ENCODE measurements at regions not wholly inside any gene's neighbourhood (a gene's known extent, or its start where the extent isn't known, plus 50 kb on each side); places are given as distances from the start of the nearest gene placed in this dataset.

- TF ChIP-seq GATA2 (IDR thresholded peaks at IDR 0.05; ENCODE audit: low read depth, low read length), result no peak
- TF ChIP-seq GATA3 (IDR thresholded peaks at IDR 0.05; ENCODE audit: low read depth, low read length), result no peak
Measured at GRCh38 chr6:6940031-6941025, 167.4 kb upstream of the RREB1 start.

GRCh38 chr6:6941201-6941600 lies 166.6 kb upstream of the RREB1 start:
- no peak for TF ChIP-seq GATA2 (IDR thresholded peaks at IDR 0.05; ENCODE audit: low read depth, low read length)
- no peak for TF ChIP-seq GATA3 (IDR thresholded peaks at IDR 0.05; ENCODE audit: low read depth, low read length)

GRCh38 chr6:6942091-6942490 lies 165.7 kb upstream of the RREB1 start:
- TF ChIP-seq GATA3 (IDR thresholded peaks at IDR 0.05; ENCODE audit: low read depth, low read length) (no peak), GATA2 (IDR thresholded peaks at IDR 0.05; ENCODE audit: low read depth, low read length) (no peak)

DNA sequence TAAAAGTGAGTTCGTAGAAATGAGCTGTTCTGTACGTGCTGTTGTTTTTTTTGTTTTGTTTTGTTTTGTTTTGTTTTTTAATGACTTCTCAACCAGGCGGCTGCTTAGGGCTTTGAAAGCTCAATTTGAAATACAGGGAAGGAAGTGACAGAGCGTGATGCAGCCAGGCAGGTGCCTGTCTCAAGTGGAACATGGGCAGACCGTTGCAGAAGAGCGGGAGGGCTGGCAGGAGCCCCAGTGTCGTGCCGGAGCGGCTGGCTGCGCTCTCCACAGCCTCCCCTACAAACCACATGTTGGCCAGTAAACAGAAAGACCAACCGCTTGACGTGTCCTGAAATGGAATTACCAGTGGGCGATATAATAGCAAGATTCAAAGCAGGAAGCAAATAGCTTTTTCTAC lies 164.9 kb upstream of the RREB1 start:
- no peak for TF ChIP-seq GATA3 (IDR thresholded peaks at IDR 0.05; ENCODE audit: low read depth, low read length)
- no peak for TF ChIP-seq GATA2 (IDR thresholded peaks at IDR 0.05; ENCODE audit: low read depth, low read length)

DNA sequence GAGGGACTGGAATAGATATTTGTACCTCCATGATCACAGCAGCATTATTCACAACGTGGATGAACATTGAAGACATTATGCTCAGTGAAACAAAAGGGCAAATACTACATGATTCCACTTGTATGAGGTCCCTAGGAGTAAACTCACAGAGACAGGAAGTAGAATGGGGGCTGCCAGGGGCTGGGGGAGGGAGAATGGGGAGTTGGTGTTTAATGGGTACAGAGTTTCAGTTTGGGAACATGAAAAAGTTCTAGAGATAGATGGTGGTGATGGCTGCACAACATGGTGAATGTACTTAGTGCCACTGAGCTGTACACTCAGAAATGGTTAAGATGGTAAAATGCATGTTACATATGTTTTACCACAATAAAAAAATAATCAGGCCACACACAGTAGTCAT lies 164.3 kb upstream of the RREB1 start:
- TF ChIP-seq GATA2 (IDR thresholded peaks at IDR 0.05; ENCODE audit: low read depth, low read length), result no peak
- no peak for TF ChIP-seq GATA3 (IDR thresholded peaks at IDR 0.05; ENCODE audit: low read depth, low read length)

DNA sequence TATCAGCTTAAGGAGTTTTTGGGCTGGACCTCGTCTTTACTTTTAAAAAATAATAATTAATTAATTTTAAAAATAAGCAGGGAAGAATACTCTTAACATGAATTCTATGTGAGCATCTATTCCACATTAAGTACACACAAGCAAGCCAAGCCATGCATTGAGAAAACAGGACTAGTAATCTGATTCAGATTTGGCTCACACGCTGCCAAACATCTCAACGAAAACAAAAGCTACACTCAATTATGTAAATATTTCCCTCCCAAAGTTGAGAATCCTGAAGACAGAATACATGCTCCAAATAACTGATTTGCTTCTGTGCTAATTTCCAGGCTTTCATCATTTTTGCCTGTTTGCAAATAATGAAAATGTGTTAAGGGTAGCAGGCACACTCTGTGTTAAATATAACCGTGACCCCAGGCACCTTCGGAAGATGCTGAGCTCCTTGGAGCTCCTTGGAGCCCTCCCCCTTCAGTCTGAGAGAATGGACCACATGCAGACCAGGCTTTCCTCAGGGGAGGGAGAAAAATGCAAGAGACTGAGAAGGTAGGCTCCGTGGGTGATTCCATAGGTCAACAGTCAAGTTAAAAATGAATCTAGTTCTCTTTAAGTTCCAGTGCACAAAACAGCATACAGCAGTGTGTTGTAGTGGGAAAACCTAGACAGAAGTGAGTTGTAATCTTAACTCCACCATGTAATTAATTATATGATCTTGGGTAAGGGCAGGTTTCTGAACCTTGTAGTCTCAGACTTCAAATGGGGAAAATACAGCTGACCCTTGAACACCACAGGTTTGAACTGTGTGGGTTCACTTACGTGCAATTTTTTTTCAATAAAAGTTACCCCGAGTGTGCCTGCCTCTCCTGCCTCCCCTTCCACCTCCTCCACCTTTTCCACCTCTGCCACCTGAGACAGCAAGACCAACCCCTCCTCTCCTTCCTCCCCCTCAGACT lies 161.3 kb upstream of the RREB1 start:
- no peak for TF ChIP-seq GATA3 (IDR thresholded peaks at IDR 0.05; ENCODE audit: low read depth, low read length)
- no peak for TF ChIP-seq GATA2 (IDR thresholded peaks at IDR 0.05; ENCODE audit: low read depth, low read length)

DNA sequence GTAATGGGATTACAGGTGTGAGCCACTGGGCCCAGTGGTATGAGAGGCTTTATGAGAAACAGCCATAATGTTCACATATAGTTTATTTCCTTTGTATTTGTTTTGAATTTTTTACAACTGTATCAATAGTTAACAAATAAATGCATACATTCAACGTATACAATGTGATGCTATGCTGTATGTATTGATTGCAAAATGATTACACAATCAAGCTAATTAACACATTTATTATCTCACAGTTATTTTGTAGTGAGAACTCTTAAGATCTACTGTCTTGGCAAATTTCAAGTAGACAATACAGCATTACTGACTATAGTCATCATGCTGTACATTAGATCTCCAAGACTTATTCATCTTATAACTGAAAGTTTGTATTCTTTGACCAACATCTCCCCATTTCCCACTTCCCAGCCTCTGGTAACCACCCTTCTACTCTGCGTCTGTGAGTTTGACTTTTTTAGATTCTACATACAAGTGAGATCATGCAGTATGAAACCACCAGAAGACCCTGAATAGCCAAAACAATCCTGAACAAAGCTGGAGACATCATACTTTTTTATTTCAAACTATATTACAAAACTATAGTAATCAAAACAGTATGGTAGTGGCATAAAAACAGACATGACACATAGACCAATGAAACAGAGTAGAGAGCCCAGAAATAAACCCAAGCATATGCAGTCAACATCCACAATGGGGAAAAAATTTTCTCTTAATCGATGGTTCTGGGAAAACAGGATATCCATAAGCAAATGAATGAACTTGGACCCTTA lies 157.2 kb upstream of the RREB1 start:
- no peak for TF ChIP-seq GATA3 (IDR thresholded peaks at IDR 0.05; ENCODE audit: low read depth, low read length)

GRCh38 chr6:6951355-6951754 lies 156.4 kb upstream of the RREB1 start:
- TF ChIP-seq GATA3 (IDR thresholded peaks at IDR 0.05; ENCODE audit: low read depth, low read length) (no peak), GATA2 (IDR thresholded peaks at IDR 0.05; ENCODE audit: low read depth, low read length) (no peak)

DNA sequence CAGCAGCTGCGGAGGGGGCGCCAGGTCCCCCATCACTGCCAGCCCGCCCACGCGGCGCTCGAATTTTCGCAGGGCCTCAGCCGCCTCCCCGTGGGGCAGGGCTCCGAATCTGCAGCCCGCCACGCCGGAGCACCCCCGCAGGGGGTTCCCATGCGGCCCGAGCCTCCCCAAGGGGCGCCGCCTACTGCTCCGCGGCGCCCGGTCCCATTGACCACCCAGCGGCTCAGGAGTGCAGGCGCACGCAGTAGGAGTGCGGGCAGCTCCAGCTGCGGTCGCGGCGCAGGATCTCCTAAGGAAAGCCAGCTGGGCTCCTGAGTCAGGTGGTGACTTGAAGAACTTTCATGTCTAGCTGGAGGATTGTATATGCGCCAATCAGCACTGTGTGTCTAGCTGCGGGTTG lies 155.3 kb upstream of the RREB1 start:
- TF ChIP-seq GATA3 (IDR thresholded peaks at IDR 0.05; ENCODE audit: low read depth, low read length), result no peak
- TF ChIP-seq GATA2 (IDR thresholded peaks at IDR 0.05; ENCODE audit: low read depth, low read length), result no peak

- TF ChIP-seq GATA3 (IDR thresholded peaks at IDR 0.05; ENCODE audit: low read depth, low read length), result no peak
- TF ChIP-seq GATA2 (IDR thresholded peaks at IDR 0.05; ENCODE audit: low read depth, low read length), result no peak
Measured at GRCh38 chr6:6960571-6961251, 147.1 kb upstream of the RREB1 start.

DNA sequence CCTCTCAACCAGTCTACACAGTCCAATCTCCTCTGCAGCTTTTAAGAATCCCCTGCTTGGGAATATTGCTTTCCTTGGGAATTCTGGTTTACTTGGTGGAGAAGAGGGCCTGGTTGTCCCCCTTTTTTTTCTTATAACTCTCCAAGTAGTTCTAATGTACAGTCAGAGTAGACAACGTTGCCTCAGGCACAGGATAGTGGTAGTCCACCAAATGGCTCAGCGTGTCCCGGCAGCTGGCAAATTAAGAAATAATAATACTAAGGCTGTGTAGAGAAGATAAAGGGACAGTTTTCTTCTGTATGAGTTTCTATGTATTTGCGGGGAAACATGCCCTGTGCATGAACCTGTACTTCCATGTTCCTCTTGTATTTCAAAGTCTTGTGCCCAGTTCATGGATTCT lies 145.7 kb upstream of the RREB1 start:
- TF ChIP-seq GATA3 (IDR thresholded peaks at IDR 0.05; ENCODE audit: low read depth, low read length) (no peak), GATA2 (IDR thresholded peaks at IDR 0.05; ENCODE audit: low read depth, low read length) (no peak)

GRCh38 chr6:6962699-6963098 lies 145.1 kb upstream of the RREB1 start:
- TF ChIP-seq GATA2 (IDR thresholded peaks at IDR 0.05; ENCODE audit: low read depth, low read length) (no peak), GATA3 (IDR thresholded peaks at IDR 0.05; ENCODE audit: low read depth, low read length) (no peak)

DNA sequence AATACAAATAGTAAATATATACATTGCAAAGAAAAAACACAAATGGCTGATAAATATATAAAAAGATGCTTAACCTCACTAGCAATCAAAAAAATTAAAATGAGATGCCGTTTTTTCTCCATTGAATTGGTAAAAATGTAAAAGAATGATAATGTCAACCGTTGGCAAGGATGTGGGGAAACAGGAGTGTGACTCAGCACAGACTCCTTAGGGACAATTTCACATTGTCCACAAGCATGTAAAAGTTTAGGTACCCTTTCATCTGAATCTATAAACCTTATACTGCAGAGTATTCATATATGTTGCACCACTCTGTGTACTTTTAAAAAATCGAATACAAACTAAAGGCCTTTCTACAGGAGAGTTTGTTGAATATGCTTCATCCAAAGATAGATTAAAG lies 143.1 kb upstream of the RREB1 start:
- no peak for TF ChIP-seq GATA2 (IDR thresholded peaks at IDR 0.05; ENCODE audit: low read depth, low read length)
- no peak for TF ChIP-seq GATA3 (IDR thresholded peaks at IDR 0.05; ENCODE audit: low read depth, low read length)

Measured in SH-SY5Y (cell line).